Activated CD8-positive, alpha-beta memory T cell treated with anti-CD3 and anti-CD28 coated beads, Interleukin-2, amount 10 ng/mL, durations not matched to agents 7 days and 5 days (primary cell): ENCODE measurements at regions not wholly inside any gene's neighbourhood (a gene's known extent, or its start where the extent isn't known, plus 50 kb on each side); places are given as distances from the start of the nearest gene placed in this dataset.

ENCODE experiments used
- ATAC-seq: fragments of 150-1000 bp; cut with Tn5 transposase; one replicate; pipeline ENCODE4 v1.10.0; 2021; ENCODE audit warnings: moderate library complexity
- CTCF ChIA-PET: fragments of 350-600 bp; sonication (Branson Sonifier 250); formaldehyde crosslinking; loops from one replicate; lab custom pipeline; 2021; ENCODE audit warnings: antibody characterized with exemption; lab: Charles Lee
- DNase-seq: peaks from one replicate; pipeline ENCODE4 v3.0.0-alpha.2; 2020
- H3K27ac Mint-ChIP-seq: one replicate; pipeline ENCODE4 v1.8.0; 2021; ENCODE audit warnings: mild to moderate bottlenecking, mixed read lengths
- H3K27me3 Mint-ChIP-seq: one replicate; pipeline ENCODE4 v1.8.0; 2021; ENCODE audit warnings: mixed read lengths
- H3K36me3 Mint-ChIP-seq: one replicate; pipeline ENCODE4 v1.8.0; 2021; ENCODE audit warnings: mild to moderate bottlenecking, mixed read lengths
- H3K4me1 Mint-ChIP-seq: one replicate; pipeline ENCODE4 v1.8.0; 2021; ENCODE audit warnings: mixed read lengths
- H3K4me3 Mint-ChIP-seq: one replicate; pipeline ENCODE4 v1.8.0; 2021; ENCODE audit warnings: mild to moderate bottlenecking, moderate library complexity, mixed read lengths
- H3K9me3 Mint-ChIP-seq: one replicate; pipeline ENCODE4 v1.8.0; 2022; ENCODE audit warnings: low read depth, mixed read lengths

DNA sequence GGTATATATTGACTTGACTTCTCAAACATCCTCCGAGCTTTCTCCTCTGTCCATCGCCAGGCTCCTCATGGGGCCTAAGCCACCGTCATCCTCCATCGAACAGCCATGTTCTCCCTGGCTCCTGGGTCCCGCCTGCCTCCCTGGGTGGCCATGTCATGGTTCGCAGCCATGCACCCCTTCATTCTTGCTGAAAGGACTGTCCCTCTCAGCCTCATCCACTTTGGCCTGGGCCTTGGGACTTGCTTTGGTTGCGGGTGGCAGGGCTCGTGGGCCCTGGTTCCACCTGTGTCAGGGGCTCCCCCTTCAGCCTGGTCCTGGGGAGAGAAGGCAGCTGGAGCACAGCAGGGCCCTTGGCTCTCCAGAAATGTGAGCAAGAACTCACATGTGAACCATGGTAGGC, 183.8 kb downstream of the KATNAL1 start:
- H3K36me3 Mint-ChIP-seq, result no peaks in the 10 kb centered on the region
- ATAC-seq (no peak), DNase-seq (no peak)
- H3K4me3 Mint-ChIP-seq, result no peak overlapping the region
- peaks cover 34% of the 10 kb centered on the region for H3K4me1 Mint-ChIP-seq
- no peak overlapping the region for H3K27ac Mint-ChIP-seq
- H3K9me3 Mint-ChIP-seq, result no peaks in the 10 kb centered on the region
- CTCF ChIA-PET, result interaction anchor here (1.6 to 6.6 kb wide), 2 partner anchors 8 kb away, joined by 6 to 60 read pairs; no protein-coding TSS in a partner anchor
- peaks cover under 1% of the 10 kb centered on the region for H3K27me3 Mint-ChIP-seq

DNA sequence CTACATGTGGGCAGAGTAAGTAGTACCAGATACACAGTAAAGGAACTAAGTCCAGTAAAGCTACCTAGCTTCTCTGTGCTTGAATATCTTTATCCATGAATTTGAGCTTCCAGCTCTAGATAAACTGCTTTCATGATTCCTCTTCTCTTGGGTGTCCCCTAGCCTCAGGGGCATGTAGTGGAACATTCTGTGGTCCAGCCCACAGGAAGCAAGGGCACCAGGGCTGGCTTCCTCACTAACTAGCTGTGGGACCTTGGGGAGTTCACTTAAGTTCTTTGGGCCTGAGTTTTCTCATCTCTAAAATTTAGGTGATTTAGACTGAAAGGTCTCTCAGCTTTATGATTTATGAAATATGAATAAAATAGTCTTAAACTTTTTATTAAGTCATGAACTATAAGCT, 185.7 kb downstream of the KATNAL1 start:
- CTCF ChIA-PET, result interaction anchor here (0.6 to 6.6 kb wide), 9 partner anchors 8 to 291 kb away, joined by 3 to 60 read pairs (median 3); no protein-coding TSS in a partner anchor
- Mint-ChIP-seq H3K4me1 (peaks cover 36% of the 10 kb centered on the region), H3K36me3 (no peaks in the 10 kb centered on the region), H3K9me3 (no peaks in the 10 kb centered on the region), H3K27ac (no peak overlapping the region), H3K4me3 (no peak overlapping the region), H3K27me3 (peaks cover 6% of the 10 kb centered on the region)
- peak; percentile 66 for DNase-seq
- ATAC-seq, result peak; percentile 51

DNA sequence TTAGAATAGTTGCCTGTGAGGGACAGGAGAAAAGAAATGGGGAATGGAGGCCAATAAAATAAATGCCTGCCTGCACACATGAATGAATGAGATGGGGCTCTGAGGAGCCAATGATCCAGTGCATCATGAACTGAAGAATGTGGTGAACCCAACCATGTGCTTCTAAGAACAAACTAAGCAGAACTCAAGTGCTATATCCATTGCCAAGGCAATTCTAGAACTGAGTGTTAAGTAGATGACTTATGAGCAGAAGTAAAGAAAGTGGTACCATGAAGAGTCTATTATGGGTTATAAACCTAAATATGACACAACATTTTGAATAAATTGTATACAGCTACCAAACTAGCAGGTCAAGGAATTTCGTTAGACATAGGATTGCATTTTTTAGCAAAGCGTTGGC, 186.1 kb downstream of the KATNAL1 start:
- H3K27ac Mint-ChIP-seq, result no peak overlapping the region

DNA sequence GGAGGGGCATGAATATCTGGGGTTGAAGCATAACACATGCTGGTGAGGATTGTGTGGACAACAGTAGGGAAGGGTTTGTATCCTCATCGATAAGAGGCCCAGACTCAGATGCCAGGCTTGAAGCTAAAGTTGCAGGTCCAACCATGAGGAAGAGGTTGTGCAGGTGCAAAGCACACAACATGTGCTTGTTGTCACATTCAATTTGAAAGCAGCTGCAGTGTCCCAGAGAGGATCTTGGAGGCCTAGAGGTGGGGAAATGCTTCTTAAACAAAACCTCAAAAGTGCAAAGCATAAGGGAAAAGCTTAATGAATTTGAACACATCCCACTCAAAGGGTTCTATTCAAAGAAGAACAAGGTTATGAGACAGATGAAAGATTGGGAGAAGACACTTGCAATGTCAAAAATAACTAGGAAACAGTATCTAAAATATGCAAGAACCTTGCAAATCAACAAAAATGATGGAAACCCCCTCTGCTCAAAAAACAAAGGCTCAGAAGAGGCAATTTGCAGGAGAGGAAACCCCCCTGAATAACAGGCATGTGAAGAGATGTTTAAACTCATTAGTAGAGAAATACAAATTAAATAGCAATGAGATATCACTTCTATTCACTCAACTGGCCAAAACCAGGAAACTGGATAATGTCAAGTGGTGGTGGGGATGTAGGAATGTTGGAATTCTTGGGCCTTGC, 187.1 kb downstream of the KATNAL1 start:
- ATAC-seq, result no peak
- Mint-ChIP-seq H3K36me3 (no peaks in the 10 kb centered on the region), H3K9me3 (no peaks in the 10 kb centered on the region), H3K4me1 (peaks cover 36% of the 10 kb centered on the region), H3K27ac (no peak overlapping the region), H3K4me3 (no peak overlapping the region), H3K27me3 (peaks cover 6% of the 10 kb centered on the region)
- no peak for DNase-seq
- CTCF ChIA-PET, result interaction anchor here (0.9 to 6.6 kb wide), 4 partner anchors 7 to 185 kb away, joined by 3 to 60 read pairs (median 8); no protein-coding TSS in a partner anchor

More for the DNA sequence above, 186.1 kb downstream of the KATNAL1 start:
- H3K27me3 Mint-ChIP-seq, result peaks cover 6% of the 10 kb centered on the region
- H3K36me3 Mint-ChIP-seq, result no peaks in the 10 kb centered on the region
- DNase-seq (no peak), ATAC-seq (no peak)
- peaks cover 36% of the 10 kb centered on the region for H3K4me1 Mint-ChIP-seq
- no peaks in the 10 kb centered on the region for H3K9me3 Mint-ChIP-seq
- CTCF ChIA-PET, result interaction anchor here (0.7 to 6.6 kb wide), 7 partner anchors 8 to 250 kb away, joined by 3 to 60 read pairs (median 4); no protein-coding TSS in a partner anchor
- no peak overlapping the region for H3K4me3 Mint-ChIP-seq

DNA sequence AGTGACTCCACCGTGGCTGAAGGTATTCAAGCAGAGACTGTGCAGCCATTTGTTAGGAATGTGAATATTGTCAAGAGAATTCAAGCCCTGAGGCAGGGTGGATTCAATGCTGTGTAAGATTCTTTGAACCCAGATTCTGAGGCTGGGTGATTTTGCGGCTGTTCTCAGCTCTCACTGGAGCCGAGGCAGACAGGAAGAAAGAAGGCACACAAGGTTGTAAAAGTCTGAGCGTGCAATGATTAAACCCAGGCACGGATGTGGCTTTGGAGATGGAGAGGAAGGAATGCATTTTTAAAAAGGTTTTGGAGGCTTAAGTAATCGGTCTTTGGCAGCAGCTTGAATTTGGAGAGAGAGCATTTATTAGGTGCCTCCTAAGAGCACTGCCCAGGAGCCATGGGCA, 187.9 kb downstream of the KATNAL1 start:
- no peaks in the 10 kb centered on the region for H3K36me3 Mint-ChIP-seq
- peak; percentile 41 for ATAC-seq
- CTCF ChIA-PET, result interaction anchor here (0.9 to 6.6 kb wide), 4 partner anchors 11 to 611 kb away, joined by 3 to 60 read pairs (median 5); no protein-coding TSS in a partner anchor
- peaks cover 6% of the 10 kb centered on the region for H3K27me3 Mint-ChIP-seq
- DNase-seq, result peak; percentile 74
- H3K27ac Mint-ChIP-seq, result peak overlapping the region; percentile 49
- H3K9me3 Mint-ChIP-seq, result no peaks in the 10 kb centered on the region
- H3K4me1 Mint-ChIP-seq, result peaks cover 38% of the 10 kb centered on the region
- peak overlapping the region; percentile 2 for H3K4me3 Mint-ChIP-seq

DNA sequence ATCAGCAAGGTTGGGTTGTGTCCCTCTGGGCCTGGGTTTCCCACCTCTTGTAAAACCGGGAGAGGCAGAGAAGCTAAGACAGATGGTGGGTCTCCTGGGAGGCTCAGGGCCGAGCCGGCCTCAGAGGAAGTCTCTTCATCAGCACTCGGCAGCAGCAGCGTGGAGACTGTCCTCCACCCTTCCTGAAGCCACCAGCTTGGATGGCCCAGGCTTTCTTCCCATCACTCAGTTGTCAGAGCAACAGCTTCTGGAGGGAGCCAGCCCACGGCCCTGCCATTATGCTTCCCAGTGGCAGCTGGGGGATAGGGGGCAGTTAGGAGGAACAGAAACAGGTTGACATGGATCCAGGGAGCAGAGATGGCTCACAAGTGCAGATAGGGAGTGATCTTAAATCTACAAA, 191.0 kb downstream of the KATNAL1 start:
- no peaks in the 10 kb centered on the region for H3K9me3 Mint-ChIP-seq
- peaks cover 49% of the 10 kb centered on the region for H3K4me1 Mint-ChIP-seq
- no peak overlapping the region for H3K27ac Mint-ChIP-seq
- no peak overlapping the region for H3K4me3 Mint-ChIP-seq
- no peaks in the 10 kb centered on the region for H3K36me3 Mint-ChIP-seq
- H3K27me3 Mint-ChIP-seq, result peaks cover 6% of the 10 kb centered on the region
- CTCF ChIA-PET, result interaction anchor here (1.6 to 9.5 kb wide), 8 partner anchors 16 to 608 kb away, joined by 4 to 224 read pairs (median 57); partner anchors contain the start of gene UBL3
- no peak for DNase-seq
- ATAC-seq, result no peak

DNA sequence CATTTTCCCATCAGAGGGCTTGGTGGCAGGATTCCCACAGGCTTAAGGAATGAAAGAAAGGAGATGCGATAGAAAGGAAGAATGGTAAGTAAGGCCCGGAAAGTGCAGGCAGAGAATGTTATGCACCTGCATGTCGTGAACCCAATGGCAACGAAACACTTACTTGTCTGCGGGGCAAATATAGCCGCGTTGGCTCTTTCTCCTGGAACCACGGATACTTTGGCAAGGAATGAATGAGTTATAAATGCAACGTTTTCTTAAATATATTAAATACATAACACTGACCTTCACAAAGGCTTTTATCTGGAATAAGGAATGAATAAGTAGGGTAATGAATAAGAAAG, 192.1 kb downstream of the KATNAL1 start:
- Mint-ChIP-seq H3K9me3 (no peaks in the 10 kb centered on the region), H3K4me1 (peaks cover 38% of the 10 kb centered on the region), H3K36me3 (no peaks in the 10 kb centered on the region), H3K4me3 (peak overlapping the region; percentile 51), H3K27ac (no peak overlapping the region), H3K27me3 (peaks cover 6% of the 10 kb centered on the region)
- ATAC-seq, result no peak
- CTCF ChIA-PET, result interaction anchor here (0.6 to 9.5 kb wide), 51 partner anchors 8 to 612 kb away, joined by 3 to 224 read pairs (median 5); partner anchors contain the start of genes SLC7A1 and UBL3
- DNase-seq, result no peak

DNA sequence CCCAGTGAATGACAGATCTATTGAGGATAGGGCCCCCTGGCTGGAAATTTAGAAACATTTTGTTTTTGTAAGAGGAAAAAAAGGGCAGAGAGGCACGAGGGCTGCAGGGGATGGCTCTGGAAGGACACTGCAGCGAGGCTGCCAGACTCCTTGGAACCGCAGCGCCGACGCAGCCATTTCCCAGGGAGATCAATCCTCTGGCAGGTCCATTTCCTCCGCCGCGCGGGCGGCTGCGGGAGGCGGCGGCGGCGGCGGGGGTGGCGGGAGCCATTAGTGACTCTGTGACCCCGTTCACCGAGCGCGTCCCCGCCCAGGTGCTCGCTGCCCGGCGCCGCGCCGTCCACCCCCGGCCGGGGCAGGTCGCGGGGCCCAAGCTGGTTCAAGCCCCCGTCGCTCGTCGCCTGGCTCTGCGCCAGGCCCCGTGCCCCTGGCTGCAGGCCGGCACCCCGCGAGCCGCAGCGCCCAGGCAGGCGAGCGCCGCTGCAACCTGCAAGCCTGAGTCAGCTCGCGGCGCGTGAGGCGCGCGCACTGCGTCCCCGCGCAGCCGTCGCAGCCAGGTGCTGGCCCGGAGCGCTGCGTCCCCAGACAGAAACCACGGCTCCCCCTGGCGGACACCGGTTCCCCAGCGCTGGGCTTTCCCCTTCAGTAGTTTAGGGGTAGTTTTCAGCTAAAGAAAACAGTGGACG, 192.6 kb downstream of the KATNAL1 start:
- peak; percentile 97 for ATAC-seq
- Mint-ChIP-seq H3K27me3 (peaks cover 6% of the 10 kb centered on the region), H3K36me3 (no peaks in the 10 kb centered on the region), H3K4me3 (peak overlapping the region; percentile 71), H3K9me3 (no peaks in the 10 kb centered on the region), H3K4me1 (peaks cover 33% of the 10 kb centered on the region), H3K27ac (peak overlapping the region; percentile 24)
- DNase-seq, result peak; percentile 95
- CTCF ChIA-PET, result interaction anchor here (0.6 to 9.5 kb wide), 57 partner anchors 7 to 612 kb away, joined by 3 to 224 read pairs (median 5); partner anchors contain the start of genes SLC7A1 and UBL3

DNA sequence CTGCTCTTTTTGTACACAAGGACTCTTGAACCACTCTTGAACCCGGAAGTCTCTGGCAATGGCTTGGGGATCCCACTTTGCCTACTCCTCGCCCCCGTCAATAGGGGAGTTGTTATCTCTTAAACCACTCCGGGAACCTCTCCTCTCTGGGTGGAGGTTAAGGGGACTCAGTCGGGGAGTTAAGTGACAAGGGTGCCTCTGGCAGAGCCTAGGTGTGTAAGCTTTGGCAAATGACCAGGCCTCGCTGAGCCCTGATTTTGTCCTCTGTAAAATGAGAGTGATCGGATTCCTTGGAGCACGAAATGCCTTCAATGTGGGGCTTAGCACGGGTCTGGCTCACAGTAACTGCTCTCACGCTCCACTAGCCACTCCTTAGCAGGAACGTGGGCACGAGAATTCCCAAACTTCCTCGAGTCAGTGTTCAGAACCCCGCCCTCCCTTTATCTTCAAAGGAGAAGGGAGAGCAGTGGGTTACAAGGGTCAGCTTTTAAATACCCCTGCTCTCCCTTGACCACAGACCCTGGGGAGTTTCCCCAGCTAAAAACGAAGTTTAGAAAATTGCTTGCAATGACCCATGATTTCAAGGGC, 193.3 kb downstream of the KATNAL1 start:
- Mint-ChIP-seq H3K36me3 (no peaks in the 10 kb centered on the region), H3K9me3 (no peaks in the 10 kb centered on the region), H3K27ac (peak overlapping the region; percentile 24), H3K4me1 (peaks cover 27% of the 10 kb centered on the region), H3K4me3 (peak overlapping the region; percentile 71), H3K27me3 (peaks cover 6% of the 10 kb centered on the region)
- DNase-seq, result no peak
- ATAC-seq, result no peak
- CTCF ChIA-PET, result interaction anchor here (0.6 to 9.5 kb wide), 29 partner anchors 8 to 744 kb away, joined by 3 to 224 read pairs (median 8); partner anchors contain the start of genes HMGB1 and UBL3

DNA sequence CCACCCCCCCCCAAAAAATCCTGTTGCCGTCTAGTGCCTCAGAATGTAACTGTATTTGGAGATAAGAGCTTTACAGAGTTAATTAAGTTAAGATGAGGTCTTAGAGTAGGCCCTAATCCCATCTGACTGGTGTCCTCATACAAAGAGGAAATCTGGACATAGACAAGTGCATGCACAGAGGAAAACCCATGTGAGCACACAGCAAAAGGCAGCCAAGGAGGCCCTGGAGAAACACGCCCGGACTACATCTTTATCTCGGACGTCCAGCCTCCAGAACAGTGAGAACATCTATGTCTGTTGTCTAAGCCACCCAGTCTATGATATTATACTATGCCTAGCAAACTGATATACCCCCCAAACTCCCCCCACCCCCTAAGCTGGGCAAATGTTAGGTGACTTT, 193.8 kb downstream of the KATNAL1 start:
- Mint-ChIP-seq H3K4me1 (peaks cover 25% of the 10 kb centered on the region), H3K36me3 (no peaks in the 10 kb centered on the region), H3K4me3 (peak overlapping the region; percentile 71), H3K27ac (no peak overlapping the region), H3K9me3 (no peaks in the 10 kb centered on the region), H3K27me3 (peaks cover 5% of the 10 kb centered on the region)
- DNase-seq (no peak), ATAC-seq (no peak)
- CTCF ChIA-PET, result interaction anchor here (0.6 to 9.5 kb wide), 26 partner anchors 8 to 931 kb away, joined by 3 to 224 read pairs (median 5); partner anchors contain the start of genes HMGB1 and UBL3

DNA sequence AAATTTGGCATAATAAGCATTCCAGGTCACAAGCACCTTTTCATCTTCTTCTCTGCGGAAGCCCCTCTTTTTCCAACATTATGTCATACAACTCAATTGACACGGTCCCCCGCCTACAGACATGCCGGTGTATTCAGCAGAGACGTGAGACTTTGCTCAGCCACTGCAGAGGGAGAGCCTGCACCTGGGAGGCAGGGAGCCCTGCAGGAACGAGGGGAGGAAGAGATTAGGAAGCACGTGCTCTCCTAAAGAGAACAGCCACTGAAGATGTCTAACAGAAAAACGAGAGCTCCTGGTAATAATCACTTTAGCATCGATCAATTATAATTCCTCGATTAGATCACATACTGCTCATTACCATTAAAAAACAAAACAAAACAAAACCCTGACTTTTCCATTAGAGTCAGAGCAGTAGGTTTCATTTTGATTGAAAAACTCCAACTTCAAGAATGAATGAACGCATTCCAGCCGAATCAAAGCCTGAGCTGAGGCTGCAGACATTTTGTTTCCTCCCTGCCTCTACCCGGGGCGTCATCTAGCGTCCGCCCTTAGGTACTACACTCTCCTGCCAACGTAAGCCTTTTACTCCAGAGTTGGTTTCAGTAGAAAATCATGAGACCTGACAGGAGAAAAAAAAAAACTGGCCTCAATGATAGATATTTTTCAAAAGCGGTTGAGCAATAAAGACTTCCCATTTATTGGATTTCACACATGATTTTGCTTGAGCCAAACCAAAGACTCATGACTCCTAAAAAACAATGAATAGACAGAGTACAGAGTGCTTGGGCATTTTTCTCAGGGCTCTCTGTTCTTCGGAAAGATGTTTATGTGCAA, 194.5 kb downstream of the KATNAL1 start:
- DNase-seq (peak; percentile 87), ATAC-seq (peak; percentile 41)
- Mint-ChIP-seq H3K27ac (peak overlapping the region; percentile 28), H3K4me3 (peak overlapping the region; percentile 49), H3K9me3 (no peaks in the 10 kb centered on the region), H3K4me1 (peaks cover 22% of the 10 kb centered on the region), H3K27me3 (peaks cover 2% of the 10 kb centered on the region), H3K36me3 (no peaks in the 10 kb centered on the region)
- CTCF ChIA-PET, result interaction anchor here (0.6 to 9.5 kb wide), 40 partner anchors 9 to 932 kb away, joined by 3 to 224 read pairs (median 4); partner anchors contain the start of gene UBL3

DNA sequence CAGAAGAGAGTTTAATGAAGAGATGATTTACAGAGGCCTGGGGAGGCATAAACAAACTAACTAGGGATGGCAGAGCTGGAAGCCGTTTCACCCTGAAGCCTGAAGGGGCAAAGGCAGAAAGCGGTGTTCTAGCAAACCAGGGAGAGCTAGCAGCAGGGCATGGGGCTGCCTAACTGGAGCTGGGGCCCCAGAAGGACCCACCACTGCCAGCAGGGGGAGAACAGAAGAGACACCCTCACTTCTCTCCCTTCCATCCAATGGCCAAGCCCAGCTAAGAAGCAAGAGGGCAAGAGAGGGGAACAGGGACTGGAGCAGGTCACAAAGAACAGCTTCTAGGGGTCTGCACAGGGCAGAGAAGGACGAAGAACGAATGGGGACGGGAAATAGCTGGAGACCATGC, 195.5 kb downstream of the KATNAL1 start:
- H3K27ac Mint-ChIP-seq, result no peak overlapping the region
- H3K27me3 Mint-ChIP-seq, result no peaks in the 10 kb centered on the region
- ATAC-seq (no peak), DNase-seq (peak; percentile 51)
- CTCF ChIA-PET, result interaction anchor here (0.8 to 9.5 kb wide), 20 partner anchors 11 to 604 kb away, joined by 3 to 224 read pairs (median 6); partner anchors contain the start of gene UBL3
- H3K36me3 Mint-ChIP-seq, result no peaks in the 10 kb centered on the region
- no peaks in the 10 kb centered on the region for H3K9me3 Mint-ChIP-seq
- no peak overlapping the region for H3K4me3 Mint-ChIP-seq
- peaks cover 22% of the 10 kb centered on the region for H3K4me1 Mint-ChIP-seq
